ENCODE measurements at regions not wholly inside any gene's neighbourhood (a gene's known extent, or its start where the extent isn't known, plus 50 kb on each side); places are given as distances from the start of the nearest gene placed in this dataset.

GRCh38 chr4:40687676-40688389 lies 58.2 kb upstream of the RBM47 start:
- TF ChIP-seq EP300 (IDR thresholded peaks at IDR 0.05) (no peak), CTCF (IDR thresholded peaks at IDR 0.05) (no peak)

Data from stomach (tissue), 4 donors.